NK-92 (cell line): ENCODE measurements at regions not wholly inside any gene's neighbourhood (a gene's known extent, or its start where the extent isn't known, plus 50 kb on each side); places are given as distances from the start of the nearest gene placed in this dataset.

ENCODE experiments used
- DNase-seq: peaks from one replicate; lab custom pipeline; 2025; ENCODE audit not compliant: unreplicated experiment; lab: John Stamatoyannopoulos, UW

GRCh38 chr3:72439321-72440183 lies 408.7 kb downstream of the SHQ1 start:
- no peak for DNase-seq

GRCh38 chr3:72437661-72438406 lies 410.4 kb downstream of the SHQ1 start:
- no peak for DNase-seq

- DNase-seq = no peak
These were observed 411.2 kb downstream of the SHQ1 start for GRCh38 chr3:72436863-72437592.

GRCh38 chr3:72434296-72434695 lies 413.9 kb downstream of the SHQ1 start:
- no peak for DNase-seq

GRCh38 chr3:72432246-72432645 lies 416.0 kb downstream of the SHQ1 start:
- DNase-seq = no peak

- no peak for DNase-seq
These were observed 418.5 kb downstream of the SHQ1 start for GRCh38 chr3:72429589-72430353.

GRCh38 chr3:72428803-72429202 lies 419.4 kb downstream of the SHQ1 start:
- DNase-seq = no peak

GRCh38 chr3:72427624-72428023 lies 420.6 kb downstream of the SHQ1 start:
- DNase-seq = no peak

GRCh38 chr3:72426618-72427397 lies 421.4 kb downstream of the SHQ1 start:
- DNase-seq = no peak

GRCh38 chr3:72423643-72424042 lies 424.6 kb downstream of the SHQ1 start:
- no peak for DNase-seq

GRCh38 chr3:72421786-72422185 lies 426.5 kb downstream of the SHQ1 start:
- DNase-seq = no peak

GRCh38 chr3:72421126-72421525 lies 427.1 kb downstream of the SHQ1 start:
- no peak for DNase-seq

- DNase-seq = no peak
These were observed 429.4 kb downstream of the SHQ1 start for GRCh38 chr3:72418856-72419255.

GRCh38 chr3:72418244-72418643 lies 430.0 kb downstream of the SHQ1 start:
- no peak for DNase-seq

GRCh38 chr3:72414481-72415016 lies 433.7 kb downstream of the SHQ1 start:
- DNase-seq = no peak

GRCh38 chr3:72413228-72413627 lies 435.0 kb downstream of the SHQ1 start:
- DNase-seq = no peak

- DNase-seq = no peak
These were observed 435.8 kb downstream of the SHQ1 start for GRCh38 chr3:72412340-72412956.

- no peak for DNase-seq
These were observed 436.4 kb downstream of the SHQ1 start for GRCh38 chr3:72411843-72412242.

- DNase-seq = no peak
These were observed 437.1 kb downstream of the SHQ1 start for GRCh38 chr3:72411126-72411525.
